Hippocampal formation (tissue), 2 donors: ENCODE measurements at regions not wholly inside any gene's neighbourhood (a gene's known extent, or its start where the extent isn't known, plus 50 kb on each side); places are given as distances from the start of the nearest gene placed in this dataset.

ENCODE experiments used
- DNase-seq, 2 donors: peaks; one replicate each; lab custom pipeline; 2025; lab: John Stamatoyannopoulos, UW

DNA sequence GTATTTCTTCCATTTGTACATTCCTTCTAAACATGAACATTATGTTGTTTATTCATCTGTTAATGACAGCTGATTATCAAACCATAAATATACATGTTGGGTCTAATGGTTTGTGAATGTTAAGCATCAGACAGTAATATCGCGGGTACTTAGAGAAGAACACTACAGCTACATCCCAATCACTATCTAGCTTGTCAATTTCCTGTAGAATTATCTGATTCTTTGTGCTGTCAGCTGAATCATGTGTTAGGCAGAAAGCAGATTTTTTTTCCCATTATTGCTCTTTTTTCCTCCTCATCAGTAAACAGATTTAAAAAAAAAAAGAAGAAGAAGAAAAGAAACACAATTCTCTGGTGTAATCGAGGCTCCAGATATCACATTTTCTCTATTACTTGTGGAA is 183.6 kb upstream of the CTBP2 start:
- no peak for DNase-seq

- DNase-seq: peak in 1 of 2 donors; percentile 1
Measured at GRCh38 chr10:125343118-125343925, 183.0 kb upstream of the CTBP2 start.

DNA sequence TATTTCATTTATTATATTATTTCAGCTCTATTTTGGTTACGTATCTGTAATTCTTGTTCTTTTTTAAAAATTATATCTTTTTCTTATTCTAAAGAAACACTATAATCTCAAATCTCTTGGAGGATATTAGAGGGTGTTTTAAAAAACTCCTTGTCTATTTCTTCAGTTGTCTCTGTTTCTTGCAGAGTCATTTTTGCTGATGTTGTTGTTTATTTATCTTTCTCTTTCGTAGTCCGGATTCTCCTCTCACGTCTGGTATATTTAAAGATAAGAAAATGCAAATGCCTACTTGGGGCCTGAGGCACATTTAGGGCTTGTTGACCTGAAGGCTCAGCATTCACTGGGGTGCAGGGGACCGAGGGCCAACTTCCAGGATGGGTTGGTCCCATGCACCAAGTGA is 181.2 kb upstream of the CTBP2 start:
- no peak for DNase-seq

GRCh38 chr10:125340903-125341302 is 180.5 kb upstream of the CTBP2 start:
- no peak for DNase-seq

DNA sequence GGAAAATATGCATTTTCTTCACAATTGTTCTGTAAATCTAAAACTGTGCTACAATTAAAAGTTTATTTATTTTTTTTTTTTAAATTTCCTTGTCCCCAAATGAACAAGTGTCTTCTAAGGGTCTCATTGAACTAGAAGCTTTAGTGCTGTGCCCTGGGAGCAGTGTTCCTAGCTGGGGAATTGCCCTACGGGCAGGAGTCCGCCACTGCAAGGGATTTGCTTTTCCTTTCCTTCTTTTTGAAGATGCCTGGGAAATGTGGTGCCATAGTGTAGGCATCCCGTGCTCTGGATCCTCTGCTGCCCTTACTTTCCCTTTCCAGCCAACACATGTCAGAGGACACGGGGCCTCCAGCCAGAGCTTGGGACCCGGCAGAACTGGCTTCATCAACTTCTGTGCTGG is 177.1 kb upstream of the CTBP2 start:
- no peak for DNase-seq

GRCh38 chr10:125334545-125334944 is 174.2 kb upstream of the CTBP2 start:
- DNase-seq: no peak

DNA sequence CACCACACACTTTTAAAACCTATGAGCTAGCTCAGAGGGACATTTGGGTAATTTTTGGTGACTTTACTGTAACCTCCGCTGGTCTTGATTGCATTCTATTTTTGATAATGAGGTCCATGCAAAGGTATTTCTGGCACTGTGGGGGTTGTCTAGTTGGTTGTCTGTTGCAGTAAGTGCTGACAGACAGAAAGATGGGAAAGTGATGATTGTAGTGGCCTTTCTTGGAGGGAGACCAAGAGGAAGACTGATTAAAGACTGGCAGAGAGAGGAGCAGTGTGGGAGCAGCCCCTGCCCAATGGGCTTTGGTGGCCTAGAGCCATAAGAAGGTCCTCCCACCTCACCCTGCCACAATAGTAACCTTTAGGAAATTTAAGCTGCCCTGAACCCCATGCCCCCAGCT is 173.4 kb upstream of the CTBP2 start:
- DNase-seq: no peak

- DNase-seq: no peak
Measured at GRCh38 chr10:125333209-125333591, 172.8 kb upstream of the CTBP2 start.

- DNase-seq: no peak
Measured at GRCh38 chr10:125332548-125333208, 172.3 kb upstream of the CTBP2 start.

GRCh38 chr10:125331056-125331455 is 170.7 kb upstream of the CTBP2 start:
- no peak for DNase-seq

DNA sequence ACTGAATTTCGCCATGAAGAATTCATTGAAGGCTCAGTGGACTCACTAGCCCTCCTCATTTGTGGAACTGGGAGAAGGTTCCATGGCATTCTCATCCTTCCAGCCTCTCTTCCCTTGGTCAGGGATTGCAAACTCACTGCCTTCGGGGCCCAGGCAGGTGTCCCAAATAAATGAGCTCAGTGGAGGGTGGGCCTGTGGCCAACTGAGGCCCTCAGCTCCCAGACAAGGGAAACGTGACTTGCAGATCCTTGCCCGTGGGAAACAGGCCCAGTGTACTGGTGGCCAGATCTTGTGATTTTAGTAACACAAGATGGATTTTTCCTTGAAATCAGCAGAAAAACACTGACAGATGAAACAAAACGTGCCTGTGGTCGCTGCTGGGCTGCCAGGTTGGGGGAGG is 168.7 kb upstream of the CTBP2 start:
- no peak for DNase-seq

DNA sequence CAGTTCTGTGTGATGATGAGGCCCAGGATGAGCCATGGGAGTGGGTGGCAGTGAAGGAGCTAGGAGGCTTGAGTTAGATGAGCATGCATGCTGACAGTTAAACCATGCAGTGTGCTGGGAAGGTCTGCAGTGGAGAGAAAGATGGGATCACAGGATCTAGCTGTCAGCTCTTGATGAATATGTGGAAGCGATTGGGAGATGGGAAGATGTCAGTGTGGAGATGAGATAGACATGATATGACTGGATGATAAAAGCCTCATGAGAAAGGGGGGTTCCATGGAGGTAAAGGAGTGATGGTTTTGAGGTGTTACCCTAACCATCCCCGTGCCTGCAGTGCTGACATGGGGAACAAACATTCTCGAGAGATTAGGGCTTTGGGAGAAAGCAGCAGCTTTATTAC is 165.0 kb upstream of the CTBP2 start:
- DNase-seq: no peak

- no peak for DNase-seq
Measured at GRCh38 chr10:125316436-125316835, 156.1 kb upstream of the CTBP2 start.

DNA sequence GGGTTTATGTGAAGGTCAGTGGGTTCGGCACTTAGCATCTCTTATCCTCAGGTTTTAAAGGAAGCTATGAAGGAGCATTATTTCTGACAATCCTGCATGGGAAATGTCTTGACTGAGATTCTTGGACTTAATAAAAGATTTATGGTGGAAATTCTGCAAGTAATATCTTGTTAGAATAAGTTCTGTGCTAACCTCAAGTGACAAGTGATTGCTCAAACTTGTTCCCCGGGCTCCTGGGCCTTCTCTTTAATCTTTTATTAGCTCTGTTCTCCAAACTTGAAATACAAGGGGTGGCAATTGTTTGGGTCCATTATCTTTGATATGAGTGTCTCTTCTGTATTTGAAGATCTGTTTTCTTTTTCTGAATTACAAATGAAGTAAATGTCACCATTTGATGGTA is 140.6 kb upstream of the CTBP2 start:
- no peak for DNase-seq

DNA sequence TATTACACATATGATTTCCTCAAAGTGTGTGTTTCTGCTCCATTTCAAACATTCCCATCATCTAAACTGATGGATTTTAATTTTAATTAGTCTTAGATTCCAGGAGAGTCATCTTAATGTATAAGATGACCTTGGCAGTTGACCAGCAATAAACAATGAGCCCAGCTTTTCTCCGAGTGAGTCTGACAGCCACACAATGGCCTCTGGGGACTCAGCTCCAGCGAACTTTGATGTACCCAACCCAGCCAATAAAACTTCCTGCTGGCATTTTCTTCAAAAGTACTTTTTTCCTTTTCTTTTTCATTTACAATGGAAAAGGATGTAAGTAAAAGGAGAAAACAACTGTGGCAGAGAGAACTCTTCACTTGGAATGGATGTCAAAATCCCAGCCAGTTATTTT is 139.1 kb upstream of the CTBP2 start:
- DNase-seq: no peak

- DNase-seq: no peak
Measured at GRCh38 chr10:125296598-125296997, 136.2 kb upstream of the CTBP2 start.

DNA sequence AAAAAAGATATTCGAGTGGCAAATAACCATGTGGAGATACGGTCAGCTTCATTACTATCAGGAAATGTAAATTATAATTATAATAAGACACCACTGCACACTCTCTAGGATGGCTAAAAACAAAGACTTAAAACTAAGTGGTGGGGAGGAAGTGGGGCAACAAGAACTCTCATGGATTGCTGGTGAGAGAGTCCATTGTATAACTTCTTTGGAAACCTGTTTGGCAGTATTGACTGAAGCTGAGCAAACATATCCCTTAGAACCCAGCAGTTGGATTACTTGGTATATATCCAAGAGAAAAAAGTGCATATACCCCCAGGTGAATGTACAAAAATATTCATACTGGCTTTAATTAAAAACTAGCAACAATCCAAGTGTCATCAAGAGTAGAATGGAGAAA is 133.7 kb upstream of the CTBP2 start:
- DNase-seq: no peak

DNA sequence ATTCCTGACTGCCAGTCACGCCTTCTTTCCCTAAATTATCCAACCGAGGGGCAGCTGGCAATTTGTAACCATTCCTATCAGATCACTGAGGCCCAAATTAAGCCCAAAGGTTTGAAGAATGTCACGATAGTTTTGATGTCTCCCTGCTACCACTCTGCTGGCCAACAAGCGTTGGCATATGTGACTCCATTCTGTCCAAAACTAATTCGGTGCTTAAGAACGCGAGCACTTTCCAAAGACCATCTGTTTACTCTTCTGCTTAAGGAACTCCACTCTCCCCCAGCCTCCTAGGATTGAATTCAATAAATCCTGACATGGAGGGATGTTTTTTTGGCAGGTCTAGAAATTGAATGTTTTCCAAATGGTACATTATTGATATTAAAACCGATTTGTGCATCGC is 131.5 kb upstream of the CTBP2 start:
- DNase-seq: no peak

DNA sequence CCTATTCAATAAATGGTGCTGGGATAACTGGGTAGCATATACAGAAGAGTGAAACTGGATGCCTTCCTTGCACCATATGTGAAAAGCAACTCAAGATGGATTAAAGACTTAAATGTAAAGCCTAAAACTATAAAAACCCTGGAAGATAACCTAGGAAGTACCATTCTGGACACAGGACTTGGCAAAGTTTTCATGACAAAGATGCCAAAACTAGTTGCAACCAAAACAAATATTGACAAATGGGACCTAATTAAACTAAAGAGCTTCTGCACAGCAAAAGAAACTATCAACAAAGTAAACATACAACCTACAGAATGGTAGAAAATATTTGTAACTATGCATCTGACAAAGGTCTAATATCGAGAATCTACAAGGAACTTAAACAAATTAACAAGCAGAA is 129.1 kb upstream of the CTBP2 start:
- DNase-seq: no peak

DNA sequence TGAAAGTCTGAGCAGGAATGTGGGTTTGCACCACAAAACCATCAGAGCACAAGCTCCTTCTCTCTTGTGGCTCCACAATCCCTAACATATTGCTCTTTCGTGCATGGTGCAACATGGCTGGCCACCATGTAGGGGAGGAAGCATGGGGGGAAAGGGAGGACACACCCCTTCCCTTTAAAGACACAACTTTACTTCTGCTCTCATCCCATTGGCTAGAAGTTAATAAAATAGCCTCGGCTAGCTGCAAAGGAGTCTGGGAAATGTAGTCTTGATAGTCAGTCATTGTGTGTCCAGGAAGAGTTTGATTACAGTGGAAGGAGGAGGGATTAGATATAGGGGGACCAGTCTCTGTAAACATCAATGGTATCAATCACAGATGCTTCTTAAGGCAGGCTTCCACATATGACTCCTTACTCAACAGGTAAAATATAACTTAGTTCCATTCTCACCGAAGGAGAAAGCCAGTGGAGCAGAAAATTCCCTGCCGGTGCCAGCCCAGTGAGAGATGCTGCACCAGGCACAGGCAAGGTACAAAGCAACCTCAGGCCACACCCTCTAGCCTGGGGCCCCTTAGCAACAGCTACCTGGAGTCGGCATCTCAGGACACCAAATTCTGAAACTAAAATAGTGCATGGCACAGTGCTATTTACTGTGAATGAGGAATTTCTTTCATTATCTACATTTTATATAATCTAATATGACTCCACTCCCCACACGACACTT is 124.7 kb upstream of the CTBP2 start:
- no peak for DNase-seq

DNA sequence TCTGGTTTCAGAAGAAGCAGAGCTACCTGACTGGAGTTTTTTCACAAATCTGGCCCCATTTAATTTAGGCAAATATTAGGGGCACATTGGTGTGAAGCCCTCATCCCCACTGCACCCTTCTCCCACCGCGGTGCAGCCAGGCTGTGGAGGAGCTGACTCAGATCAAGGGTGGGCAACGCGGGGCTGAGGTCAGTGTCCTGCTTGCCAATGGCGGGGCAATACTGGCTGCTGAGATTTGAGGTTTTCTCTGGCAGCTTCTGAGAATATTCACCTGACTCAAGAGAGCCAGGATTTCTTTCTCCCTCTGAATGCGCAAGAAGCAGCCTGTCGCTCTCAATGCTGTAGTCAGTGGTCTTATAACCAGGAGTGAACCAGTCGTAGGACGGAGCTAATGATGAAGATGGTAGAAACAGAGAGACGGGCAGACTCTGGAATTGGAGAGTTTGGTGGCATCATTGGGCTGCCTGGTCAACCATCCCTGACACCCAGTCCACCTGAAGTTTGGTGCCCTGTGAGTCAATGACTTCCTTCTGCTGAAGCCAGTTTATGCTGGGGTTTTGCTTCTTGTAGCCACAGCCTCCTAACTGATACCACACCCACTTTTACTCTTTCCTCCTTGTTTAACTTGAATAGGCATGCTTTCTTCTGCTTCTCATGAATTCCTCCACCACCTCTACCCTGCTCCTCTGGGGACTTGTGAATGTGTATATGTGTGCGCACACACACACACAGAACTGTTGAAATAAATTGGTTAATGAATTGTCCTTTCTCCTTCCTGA is 123.7 kb upstream of the CTBP2 start:
- no peak for DNase-seq

DNA sequence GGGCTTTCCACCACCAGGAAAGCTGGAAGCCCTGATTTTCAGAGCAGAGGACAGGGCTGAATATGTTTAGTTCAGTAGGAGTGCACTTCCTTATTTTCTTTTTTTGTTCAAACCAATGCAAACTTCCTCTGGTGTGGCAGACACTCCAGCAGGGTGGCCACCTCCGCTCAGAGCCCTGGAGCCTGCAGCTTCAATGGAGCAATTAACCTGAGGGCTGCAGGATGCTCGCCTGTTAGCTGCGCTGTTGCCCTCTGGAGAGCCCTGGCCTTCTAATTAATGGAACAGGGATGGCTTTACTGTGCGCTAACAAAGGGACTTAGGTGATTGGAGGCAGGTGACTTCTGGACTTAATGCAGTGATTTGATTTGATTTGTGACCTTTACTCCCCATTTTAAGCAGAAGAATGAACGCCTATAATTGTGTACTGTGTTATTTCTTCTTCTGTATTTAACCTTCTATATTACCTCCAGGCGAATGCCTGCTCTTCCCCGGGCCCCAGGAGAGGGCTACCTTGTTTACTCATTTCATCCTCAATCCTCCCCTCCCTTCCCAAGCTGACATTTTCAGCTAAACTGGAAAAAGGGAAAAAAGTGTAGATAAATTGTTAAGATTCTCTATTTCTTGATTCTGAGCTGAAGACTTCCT is 123.0 kb upstream of the CTBP2 start:
- no peak for DNase-seq
